ENCODE measurements at regions not wholly inside any gene's neighbourhood (a gene's known extent, or its start where the extent isn't known, plus 50 kb on each side); places are given as distances from the start of the nearest gene placed in this dataset.
A peak's percentile ranks its signal among the peaks of the same experiment; 100 is the strongest.
"Not testable (repeated sequence)": the region's sequence is repeated elsewhere in the genome, so short reads cannot be mapped to it uniquely, and the experiment has no call there.

GRCh38 chr13:66162470-66162869 lies 1067.7 kb downstream of the PCDH9 start:
- DNase-seq (ENCODE audit: low read depth): no peak
- no peak overlapping the region for H3K4me3 ChIP-seq (ENCODE audit: control insufficient read depth, low read depth, low read length)

GRCh38 chr13:66159511-66159910 lies 1070.6 kb downstream of the PCDH9 start:
- no peak for TF ChIP-seq CTCF (conservative IDR thresholded peaks at IDR 0.05; ENCODE audit: control insufficient read depth, insufficient read depth, low read depth, low read length)
- H3K4me3 ChIP-seq (ENCODE audit: control insufficient read depth, low read depth, low read length): no peak overlapping the region
- DNase-seq (ENCODE audit: low read depth): no peak

More at GRCh38 chr13:66162470-66162869, 1067.7 kb downstream of the PCDH9 start:
- no peak for TF ChIP-seq CTCF (conservative IDR thresholded peaks at IDR 0.05; ENCODE audit: control insufficient read depth, insufficient read depth, low read depth, low read length)

GRCh38 chr13:66154976-66155375 lies 1075.2 kb downstream of the PCDH9 start:
- no peak for TF ChIP-seq CTCF (conservative IDR thresholded peaks at IDR 0.05; ENCODE audit: control insufficient read depth, insufficient read depth, low read depth, low read length)
- H3K4me3 ChIP-seq (ENCODE audit: control insufficient read depth, low read depth, low read length): no peak overlapping the region
- peak; percentile 25 for DNase-seq (ENCODE audit: low read depth)

- DNase-seq (ENCODE audit: low read depth): no peak
- TF ChIP-seq CTCF (conservative IDR thresholded peaks at IDR 0.05; ENCODE audit: control insufficient read depth, insufficient read depth, low read depth, low read length): no peak
- no peak overlapping the region for H3K4me3 ChIP-seq (ENCODE audit: control insufficient read depth, low read depth, low read length)
These were observed 1075.8 kb downstream of the PCDH9 start for GRCh38 chr13:66154354-66154753.

GRCh38 chr13:66152596-66152995 lies 1077.5 kb downstream of the PCDH9 start:
- no peak for DNase-seq (ENCODE audit: low read depth)
- H3K4me3 ChIP-seq (ENCODE audit: control insufficient read depth, low read depth, low read length): no peak overlapping the region
- no peak for TF ChIP-seq CTCF (conservative IDR thresholded peaks at IDR 0.05; ENCODE audit: control insufficient read depth, insufficient read depth, low read depth, low read length)

GRCh38 chr13:66144357-66144756 lies 1085.8 kb downstream of the PCDH9 start:
- DNase-seq (ENCODE audit: low read depth); H3K4me3 ChIP-seq (ENCODE audit: control insufficient read depth, low read depth, low read length): not testable (repeated sequence)

- no peak for DNase-seq (ENCODE audit: low read depth)
- no peak overlapping the region for H3K4me3 ChIP-seq (ENCODE audit: control insufficient read depth, low read depth, low read length)
- no peak for TF ChIP-seq CTCF (conservative IDR thresholded peaks at IDR 0.05; ENCODE audit: control insufficient read depth, insufficient read depth, low read depth, low read length)
These were observed 1090.4 kb downstream of the PCDH9 start for GRCh38 chr13:66139701-66140100.

Data from fibroblast of mammary gland (primary cell).